ENCODE measurements at regions not wholly inside any gene's neighbourhood (a gene's known extent, or its start where the extent isn't known, plus 50 kb on each side); places are given as distances from the start of the nearest gene placed in this dataset.

- H3K27me3 ChIP-seq (ENCODE audit: insufficient read depth, insufficient read length), result no peaks in the 10 kb centered on the region
- H3K9me3 ChIP-seq (ENCODE audit: insufficient read depth, low read length), result no peaks in the 10 kb centered on the region
- H3K4me1 ChIP-seq (ENCODE audit: insufficient read depth, insufficient read length), result no peaks in the 10 kb centered on the region
- no peak overlapping the region for H3K9ac ChIP-seq (ENCODE audit: insufficient read length, low read depth)
- TF ChIP-seq ZNF274 (IDR thresholded peaks at IDR 0.05; ENCODE audit: low read depth, low read length), result no peak
- no peak for TF ChIP-seq YY1 (IDR thresholded peaks at IDR 0.05; ENCODE audit: insufficient read depth, insufficient read length)
- TF ChIP-seq SUZ12 (IDR thresholded peaks at IDR 0.05; ENCODE audit: extremely low read depth, insufficient read depth, insufficient read length), result no peak
- no peaks in the 10 kb centered on the region for H3K36me3 ChIP-seq (ENCODE audit: insufficient read depth, insufficient read length, low read length)
- no peak overlapping the region for H3K4me3 ChIP-seq (ENCODE audit: insufficient read length, low read depth)
- no peak for DNase-seq (ENCODE audit: low read depth, low spot score)
Observed at GRCh38 chr3:113136544-113136943, 74.8 kb upstream of the BOC start.

GRCh38 chr3:113138839-113139743 is 72.3 kb upstream of the BOC start:
- H3K9me3 ChIP-seq (ENCODE audit: insufficient read depth, low read length), result no peaks in the 10 kb centered on the region
- H3K4me3 ChIP-seq (ENCODE audit: insufficient read length, low read depth), result no peak overlapping the region
- no peaks in the 10 kb centered on the region for H3K27me3 ChIP-seq (ENCODE audit: insufficient read depth, insufficient read length)
- no peaks in the 10 kb centered on the region for H3K4me1 ChIP-seq (ENCODE audit: insufficient read depth, insufficient read length)
- H3K36me3 ChIP-seq (ENCODE audit: insufficient read depth, insufficient read length, low read length), result no peaks in the 10 kb centered on the region
- no peak for DNase-seq (ENCODE audit: low read depth, low spot score)
- H3K9ac ChIP-seq (ENCODE audit: insufficient read length, low read depth), result no peak overlapping the region
- TF ChIP-seq YY1 (IDR thresholded peaks at IDR 0.05; ENCODE audit: insufficient read depth, insufficient read length) (no peak), SUZ12 (IDR thresholded peaks at IDR 0.05; ENCODE audit: extremely low read depth, insufficient read depth, insufficient read length) (no peak), ZNF274 (IDR thresholded peaks at IDR 0.05; ENCODE audit: low read depth, low read length) (no peak)

DNA sequence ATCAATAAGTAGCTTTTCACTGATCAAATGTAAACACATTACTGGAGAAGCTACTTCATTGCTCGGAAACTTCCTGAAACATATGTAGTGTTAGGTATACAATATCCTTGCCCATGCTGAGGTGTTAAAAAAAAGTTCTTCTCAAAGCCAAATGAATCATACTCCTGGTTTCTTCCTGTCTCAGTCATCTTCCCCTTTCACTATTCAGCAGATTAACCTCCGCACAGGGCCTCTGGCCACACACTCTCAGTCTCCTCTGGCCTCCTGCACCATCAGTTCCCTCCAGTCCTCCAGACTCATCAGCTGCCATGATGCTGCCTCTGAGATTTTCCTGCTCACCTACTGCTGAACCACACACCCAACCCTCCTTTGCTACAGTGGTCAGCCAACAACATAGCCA is 70.5 kb upstream of the BOC start:
- no peak for DNase-seq (ENCODE audit: low read depth, low spot score)
- Histone ChIP-seq H3K4me3 (ENCODE audit: insufficient read length, low read depth) (no peak overlapping the region), H3K4me1 (ENCODE audit: insufficient read depth, insufficient read length) (no peaks in the 10 kb centered on the region), H3K9ac (ENCODE audit: insufficient read length, low read depth) (no peak overlapping the region), H3K9me3 (ENCODE audit: insufficient read depth, low read length) (no peaks in the 10 kb centered on the region), H3K36me3 (ENCODE audit: insufficient read depth, insufficient read length, low read length) (no peaks in the 10 kb centered on the region), H3K27me3 (ENCODE audit: insufficient read depth, insufficient read length) (no peaks in the 10 kb centered on the region)
- no peak for TF ChIP-seq SUZ12 (IDR thresholded peaks at IDR 0.05; ENCODE audit: extremely low read depth, insufficient read depth, insufficient read length)
- no peak for TF ChIP-seq ZNF274 (IDR thresholded peaks at IDR 0.05; ENCODE audit: low read depth, low read length)
- TF ChIP-seq YY1 (IDR thresholded peaks at IDR 0.05; ENCODE audit: insufficient read depth, insufficient read length), result no peak

GRCh38 chr3:113141543-113141942 is 69.8 kb upstream of the BOC start:
- no peaks in the 10 kb centered on the region for H3K27me3 ChIP-seq (ENCODE audit: insufficient read depth, insufficient read length)
- no peaks in the 10 kb centered on the region for H3K36me3 ChIP-seq (ENCODE audit: insufficient read depth, insufficient read length, low read length)
- no peaks in the 10 kb centered on the region for H3K4me1 ChIP-seq (ENCODE audit: insufficient read depth, insufficient read length)
- no peaks in the 10 kb centered on the region for H3K9me3 ChIP-seq (ENCODE audit: insufficient read depth, low read length)
- no peak overlapping the region for H3K9ac ChIP-seq (ENCODE audit: insufficient read length, low read depth)
- H3K4me3 ChIP-seq (ENCODE audit: insufficient read length, low read depth), result no peak overlapping the region
- TF ChIP-seq ZNF274 (IDR thresholded peaks at IDR 0.05; ENCODE audit: low read depth, low read length) (no peak), SUZ12 (IDR thresholded peaks at IDR 0.05; ENCODE audit: extremely low read depth, insufficient read depth, insufficient read length) (no peak), YY1 (IDR thresholded peaks at IDR 0.05; ENCODE audit: insufficient read depth, insufficient read length) (no peak)
- DNase-seq (ENCODE audit: low read depth, low spot score), result no peak

- Histone ChIP-seq H3K27me3 (ENCODE audit: insufficient read depth, insufficient read length) (no peaks in the 10 kb centered on the region), H3K9me3 (ENCODE audit: insufficient read depth, low read length) (no peaks in the 10 kb centered on the region), H3K4me1 (ENCODE audit: insufficient read depth, insufficient read length) (no peaks in the 10 kb centered on the region), H3K36me3 (ENCODE audit: insufficient read depth, insufficient read length, low read length) (no peaks in the 10 kb centered on the region), H3K9ac (ENCODE audit: insufficient read length, low read depth) (no peak overlapping the region), H3K4me3 (ENCODE audit: insufficient read length, low read depth) (no peak overlapping the region)
- DNase-seq (ENCODE audit: low read depth, low spot score), result no peak
- TF ChIP-seq SUZ12 (IDR thresholded peaks at IDR 0.05; ENCODE audit: extremely low read depth, insufficient read depth, insufficient read length), result no peak
- TF ChIP-seq YY1 (IDR thresholded peaks at IDR 0.05; ENCODE audit: insufficient read depth, insufficient read length), result no peak
- TF ChIP-seq ZNF274 (IDR thresholded peaks at IDR 0.05; ENCODE audit: low read depth, low read length), result no peak
Observed at GRCh38 chr3:113142476-113142875, 68.9 kb upstream of the BOC start.

DNA sequence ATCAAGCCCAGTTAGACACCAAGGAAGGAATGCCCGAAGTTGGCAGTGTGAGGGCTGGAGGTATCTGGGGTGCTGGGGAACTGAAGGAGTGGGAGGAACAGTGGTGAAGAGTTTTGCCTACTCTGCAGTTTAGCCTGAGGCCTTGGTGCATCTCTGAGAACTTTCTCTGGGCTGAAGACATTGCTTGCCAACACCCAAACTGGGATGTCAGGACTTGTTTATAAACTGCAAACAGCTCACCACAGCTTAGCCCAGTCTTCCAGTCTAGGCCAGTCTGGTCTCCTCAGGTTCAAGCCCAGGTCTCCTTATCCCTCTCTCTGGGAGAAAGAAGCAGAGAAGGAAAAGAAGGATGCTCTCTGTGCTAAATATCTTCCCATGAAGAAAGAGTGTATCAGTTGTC is 68.0 kb upstream of the BOC start:
- Histone ChIP-seq H3K36me3 (ENCODE audit: insufficient read depth, insufficient read length, low read length) (no peaks in the 10 kb centered on the region), H3K4me1 (ENCODE audit: insufficient read depth, insufficient read length) (peaks cover 2% of the 10 kb centered on the region), H3K27me3 (ENCODE audit: insufficient read depth, insufficient read length) (no peaks in the 10 kb centered on the region), H3K9ac (ENCODE audit: insufficient read length, low read depth) (no peak overlapping the region), H3K9me3 (ENCODE audit: insufficient read depth, low read length) (no peaks in the 10 kb centered on the region), H3K4me3 (ENCODE audit: insufficient read length, low read depth) (no peak overlapping the region)
- TF ChIP-seq YY1 (IDR thresholded peaks at IDR 0.05; ENCODE audit: insufficient read depth, insufficient read length), result no peak
- TF ChIP-seq ZNF274 (IDR thresholded peaks at IDR 0.05; ENCODE audit: low read depth, low read length), result no peak
- TF ChIP-seq SUZ12 (IDR thresholded peaks at IDR 0.05; ENCODE audit: extremely low read depth, insufficient read depth, insufficient read length), result no peak
- no peak for DNase-seq (ENCODE audit: low read depth, low spot score)

GRCh38 chr3:113147681-113148261 is 63.6 kb upstream of the BOC start:
- Histone ChIP-seq H3K27me3 (ENCODE audit: insufficient read depth, insufficient read length) (no peaks in the 10 kb centered on the region), H3K4me3 (ENCODE audit: insufficient read length, low read depth) (no peak overlapping the region), H3K4me1 (ENCODE audit: insufficient read depth, insufficient read length) (peaks cover 2% of the 10 kb centered on the region), H3K36me3 (ENCODE audit: insufficient read depth, insufficient read length, low read length) (no peaks in the 10 kb centered on the region), H3K9me3 (ENCODE audit: insufficient read depth, low read length) (no peaks in the 10 kb centered on the region), H3K9ac (ENCODE audit: insufficient read length, low read depth) (no peak overlapping the region)
- no peak for DNase-seq (ENCODE audit: low read depth, low spot score)
- TF ChIP-seq ZNF274 (IDR thresholded peaks at IDR 0.05; ENCODE audit: low read depth, low read length), result no peak
- TF ChIP-seq YY1 (IDR thresholded peaks at IDR 0.05; ENCODE audit: insufficient read depth, insufficient read length), result no peak
- no peak for TF ChIP-seq SUZ12 (IDR thresholded peaks at IDR 0.05; ENCODE audit: extremely low read depth, insufficient read depth, insufficient read length)

Data from NT2/D1 (cell line).